Mesendoderm (in vitro differentiated cells): ENCODE measurements at regions not wholly inside any gene's neighbourhood (a gene's known extent, or its start where the extent isn't known, plus 50 kb on each side); places are given as distances from the start of the nearest gene placed in this dataset.
"Not testable (repeated sequence)": the region's sequence is repeated elsewhere in the genome, so short reads cannot be mapped to it uniquely, and the experiment has no call there.

Experiments used
- DNase-seq: peaks from one replicate; pipeline ENCODE4 v3.0.0; 2013
- H2AK5ac ChIP-seq: 2 replicates; pipeline ENCODE4 v1.6.1; 2013; ENCODE audit warnings: low read length, inconsistent platforms
- H2BK120ac ChIP-seq: 2 replicates; pipeline ENCODE4 v1.6.1; 2013; ENCODE audit warnings: low read depth, mild to moderate bottlenecking, low read length, moderate library complexity, mixed read lengths
- H2BK15ac ChIP-seq: replicated peaks from 2 replicates; pipeline ENCODE4 v1.6.1; 2013; ENCODE audit warnings: low read depth, mild to moderate bottlenecking, moderate library complexity
- H2BK5ac ChIP-seq: 2 replicates; pipeline ENCODE4 v1.6.1; 2013; ENCODE audit warnings: low read length, inconsistent platforms
- H3K18ac ChIP-seq: 2 replicates; pipeline ENCODE4 v1.6.1; 2013; ENCODE audit warnings: mild to moderate bottlenecking, low read length, mixed read lengths
- H3K23ac ChIP-seq: one replicate; pipeline ENCODE4 v1.6.1; 2013; ENCODE audit warnings: low read length
- H3K27ac ChIP-seq: 2 replicates; pipeline ENCODE4 v1.5.1; 2013; ENCODE audit warnings: low read depth, mild to moderate bottlenecking, inconsistent platforms, low read length, moderate library complexity
- H3K27me3 ChIP-seq: 2 replicates; pipeline ENCODE4 v1.6.1; 2013; ENCODE audit warnings: low read length, control low read depth, mild to moderate bottlenecking, inconsistent platforms; ENCODE audit not compliant: insufficient read depth, poor library complexity
- H3K36me3 ChIP-seq: 2 replicates; pipeline ENCODE4 v1.6.1; 2013; ENCODE audit warnings: low read length, inconsistent platforms; ENCODE audit not compliant: control insufficient read depth, insufficient read depth
- H3K4ac ChIP-seq: one replicate; pipeline ENCODE4 v1.6.1; 2013; ENCODE audit warnings: low read depth, mild to moderate bottlenecking, low read length, moderate library complexity
- H3K4me1 ChIP-seq: 2 replicates; pipeline ENCODE4 v1.6.1; 2013; ENCODE audit warnings: low read depth, low read length, inconsistent platforms; ENCODE audit not compliant: control insufficient read depth
- H3K4me2 ChIP-seq: 2 replicates; pipeline ENCODE4 v1.6.1; 2013; ENCODE audit warnings: low read length
- H3K4me3 ChIP-seq: 2 replicates; pipeline ENCODE4 v1.5.1; 2013; ENCODE audit warnings: mild to moderate bottlenecking, low read length
- H3K56ac ChIP-seq: one replicate; pipeline ENCODE4 v1.6.1; 2013; ENCODE audit warnings: low read length
- H3K79me1 ChIP-seq: 2 replicates; pipeline ENCODE4 v1.6.1; 2013; ENCODE audit warnings: low read length, inconsistent platforms
- H3K79me2 ChIP-seq: 2 replicates; pipeline ENCODE4 v1.6.1; 2013; ENCODE audit warnings: mild to moderate bottlenecking, low read length; ENCODE audit not compliant: control insufficient read depth, insufficient read depth
- H3K9ac ChIP-seq: 2 replicates; pipeline ENCODE4 v1.6.1; 2013; ENCODE audit warnings: low read length, inconsistent platforms
- H4K5ac ChIP-seq: one replicate; pipeline ENCODE4 v1.6.1; 2013; ENCODE audit warnings: low read length
- H4K8ac ChIP-seq: one replicate; pipeline ENCODE4 v1.6.1; 2013; ENCODE audit warnings: low read depth, mild to moderate bottlenecking, control low read depth, low read length, moderate library complexity
- WGBS: extraction: QIAGEN DNeasy Blood & Tissue Kit; methylation state at CpG from one replicate; pipeline ENCODE4 v1.1.7; 2013; ENCODE audit warnings: low lambda C conversion rate, missing lambda C conversion rate; ENCODE audit not compliant: insufficient coverage; ENCODE audit errors: extremely low coverage; 5-methylcytosine and 5-hydroxymethylcytosine counted together

DNA sequence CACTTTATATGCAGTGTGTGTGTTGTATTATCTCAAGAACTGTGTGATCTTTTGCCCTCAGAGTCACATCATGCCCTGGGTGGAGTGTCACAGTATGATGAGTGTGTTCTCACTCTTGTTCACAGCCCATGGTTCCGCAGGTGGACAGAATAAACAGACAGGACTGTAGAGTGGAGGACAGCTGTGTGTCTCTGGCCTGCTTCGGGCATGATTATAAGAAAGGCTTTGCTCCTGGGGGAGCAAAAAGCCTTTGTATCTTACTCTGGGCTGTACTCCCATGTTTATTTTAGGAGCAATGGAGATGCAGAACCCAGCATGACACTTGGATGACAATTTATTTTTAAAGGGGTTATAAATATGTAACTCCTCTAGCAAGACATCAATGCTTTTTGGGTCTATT, 371.7 kb upstream of the MEX3C start:
- H4K5ac ChIP-seq = no peak overlapping the region
- no peak overlapping the region for H4K8ac ChIP-seq
- H3K27ac ChIP-seq = peak overlapping the region; percentile 56
- no peak overlapping the region for H3K9ac ChIP-seq
- peak overlapping the region; percentile 96 for H2BK120ac ChIP-seq
- H3K4me1 ChIP-seq = peaks cover 16% of the 10 kb centered on the region
- H3K4me3 ChIP-seq = no peak overlapping the region
- H2BK5ac ChIP-seq = peak overlapping the region; percentile 36
- WGBS = no CpG with 5 or more reads among the region's 2 CpGs
- H2BK15ac ChIP-seq = peak overlapping the region; percentile 96
- peak overlapping the region; percentile 79 for H3K4ac ChIP-seq
- no peaks in the 10 kb centered on the region for H3K27me3 ChIP-seq
- no peak overlapping the region for H3K4me2 ChIP-seq
- H3K79me2 ChIP-seq = no peaks in the 10 kb centered on the region
- H3K23ac ChIP-seq = no peak overlapping the region
- peak overlapping the region; percentile 82 for H3K18ac ChIP-seq
- no peak for DNase-seq
- H2AK5ac ChIP-seq = peak overlapping the region; percentile 80
- peak overlapping the region; percentile 75 for H3K56ac ChIP-seq
- no peaks in the 10 kb centered on the region for H3K79me1 ChIP-seq
- no peaks in the 10 kb centered on the region for H3K36me3 ChIP-seq

DNA sequence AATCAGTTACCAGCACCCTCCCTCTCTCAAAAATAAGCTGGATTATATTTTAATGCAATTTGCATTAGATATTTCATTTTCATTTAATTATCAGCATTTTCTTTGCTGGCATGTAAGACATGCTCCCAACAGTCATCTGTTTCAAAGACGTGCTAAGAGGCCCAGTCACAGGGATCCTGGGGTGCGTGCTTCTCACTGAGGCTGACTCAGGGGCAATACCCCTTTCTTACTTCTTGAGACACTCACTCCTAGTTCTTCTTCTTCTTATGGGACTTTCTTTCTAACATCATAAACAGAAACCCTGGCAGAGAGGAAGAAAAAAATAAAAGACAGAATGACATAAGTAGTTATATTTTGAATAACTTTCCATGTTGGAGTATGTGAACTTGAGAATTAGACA, 372.1 kb upstream of the MEX3C start:
- DNase-seq = peak; percentile 49
- Histone ChIP-seq H4K8ac (no peak overlapping the region), H3K4me1 (peaks cover 13% of the 10 kb centered on the region), H3K79me1 (no peaks in the 10 kb centered on the region), H4K5ac (no peak overlapping the region), H3K23ac (no peak overlapping the region), H3K27ac (no peak overlapping the region), H2BK15ac (no peak overlapping the region), H3K4me3 (no peak overlapping the region), H3K36me3 (no peaks in the 10 kb centered on the region), H3K4me2 (no peak overlapping the region), H2BK120ac (peak overlapping the region; percentile 93), H3K56ac (no peak overlapping the region), H2AK5ac (no peak overlapping the region), H2BK5ac (peak overlapping the region; percentile 40), H3K9ac (no peak overlapping the region), H3K79me2 (no peaks in the 10 kb centered on the region), H3K18ac (peak overlapping the region; percentile 97), H3K27me3 (no peaks in the 10 kb centered on the region), H3K4ac (peak overlapping the region; percentile 81)
- no CpG with 5 or more reads among the region's 2 CpGs for WGBS

DNA sequence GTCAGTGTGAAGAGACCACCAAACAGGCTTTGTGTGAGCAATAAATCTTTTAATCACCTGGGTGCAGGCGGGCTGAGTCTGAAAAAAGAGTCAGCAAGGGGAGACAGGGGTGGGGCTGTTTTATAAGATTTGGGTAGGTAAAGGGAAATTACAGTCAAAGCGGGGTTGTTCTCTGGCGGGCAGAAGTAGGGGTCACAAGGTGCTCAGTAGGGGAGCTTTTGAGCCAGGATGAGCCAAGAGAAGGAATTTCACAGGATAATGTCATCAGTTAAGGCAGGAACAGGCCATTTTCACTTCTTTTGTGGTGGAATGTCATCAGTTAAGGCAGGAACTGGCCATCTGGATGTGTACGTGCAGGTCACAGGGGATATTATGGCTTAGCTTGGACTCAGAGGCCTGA, 372.6 kb upstream of the MEX3C start:
- not testable (repeated sequence) for H3K56ac ChIP-seq, H3K18ac ChIP-seq, H3K79me1 ChIP-seq, H3K4me3 ChIP-seq, H3K27me3 ChIP-seq, H2BK15ac ChIP-seq, H3K79me2 ChIP-seq, H4K8ac ChIP-seq, H4K5ac ChIP-seq, H3K23ac ChIP-seq, H3K4me2 ChIP-seq, H2BK5ac ChIP-seq, H2AK5ac ChIP-seq, H3K36me3 ChIP-seq, H3K4me1 ChIP-seq, H3K27ac ChIP-seq, H3K9ac ChIP-seq, H2BK120ac ChIP-seq
- peak overlapping the region; percentile 70 for H3K4ac ChIP-seq
- WGBS = no CpG with 5 or more reads among the region's 4 CpGs
- DNase-seq = peak; percentile 74

DNA sequence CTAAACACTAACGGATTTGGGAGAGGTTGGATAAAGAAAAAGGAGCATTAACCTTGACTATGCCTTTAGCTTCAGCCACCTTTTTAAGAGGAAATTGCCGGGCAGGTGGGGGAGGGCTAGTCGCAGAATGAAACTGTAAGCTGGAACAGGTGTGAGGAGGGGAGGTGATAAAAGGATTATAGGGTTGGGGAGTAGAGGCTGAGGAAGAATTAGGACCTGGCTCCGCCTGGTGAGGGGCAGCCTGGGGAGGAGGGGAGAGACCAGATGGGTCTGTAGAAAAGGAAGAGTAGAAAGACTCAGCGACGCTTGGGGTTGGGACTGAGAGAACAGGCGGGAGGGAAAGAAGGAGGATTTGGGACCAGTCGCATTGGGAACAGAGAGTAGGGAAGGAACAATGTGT, 376.4 kb upstream of the MEX3C start:
- Histone ChIP-seq H2BK120ac (peak overlapping the region; percentile 45), H3K56ac (peak overlapping the region; percentile 34), H3K18ac (peak overlapping the region; percentile 51)
- H3K23ac ChIP-seq, H3K27me3 ChIP-seq, H4K5ac ChIP-seq, H3K4me1 ChIP-seq, H2AK5ac ChIP-seq, H3K79me2 ChIP-seq, H2BK15ac ChIP-seq, H3K4me2 ChIP-seq, H3K79me1 ChIP-seq, H3K9ac ChIP-seq, H3K36me3 ChIP-seq, H3K4me3 ChIP-seq, H4K8ac ChIP-seq, H3K4ac ChIP-seq, DNase-seq, H2BK5ac ChIP-seq, H3K27ac ChIP-seq: not testable (repeated sequence)
- WGBS = no CpG with 5 or more reads among the region's 8 CpGs

DNA sequence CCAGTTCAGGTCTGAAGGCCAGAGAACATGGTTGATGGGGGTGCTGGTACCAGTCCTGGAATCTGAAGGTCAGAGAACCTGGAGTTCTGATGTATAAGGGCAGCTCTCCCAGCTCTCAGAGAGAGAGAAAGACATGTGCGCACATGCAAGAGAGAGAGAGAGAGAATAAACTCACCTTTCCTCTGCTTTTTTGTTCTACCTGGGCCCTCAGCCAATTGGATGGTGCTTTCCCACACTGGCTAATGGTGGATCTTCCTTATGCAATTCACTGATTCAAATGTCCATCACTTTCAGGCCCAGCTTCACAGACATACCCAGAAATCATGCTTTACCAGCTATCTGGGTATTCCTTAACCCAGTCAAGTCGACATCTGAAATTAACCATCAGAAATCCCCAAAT, 377.7 kb upstream of the MEX3C start:
- no peaks in the 10 kb centered on the region for H3K36me3 ChIP-seq
- H3K4me3 ChIP-seq = no peak overlapping the region
- H3K23ac ChIP-seq = no peak overlapping the region
- peak overlapping the region; percentile 70 for H3K18ac ChIP-seq
- H3K56ac ChIP-seq = no peak overlapping the region
- no peak overlapping the region for H3K27ac ChIP-seq
- no peak overlapping the region for H2BK15ac ChIP-seq
- no peak overlapping the region for H4K5ac ChIP-seq
- H3K79me1 ChIP-seq = no peaks in the 10 kb centered on the region
- no peaks in the 10 kb centered on the region for H3K79me2 ChIP-seq
- H2BK120ac ChIP-seq = no peak overlapping the region
- H4K8ac ChIP-seq = no peak overlapping the region
- H3K27me3 ChIP-seq = no peaks in the 10 kb centered on the region
- H3K4ac ChIP-seq = no peak overlapping the region
- no peaks in the 10 kb centered on the region for H3K4me1 ChIP-seq
- no peak for DNase-seq
- H3K4me2 ChIP-seq = no peak overlapping the region
- H2BK5ac ChIP-seq = no peak overlapping the region
- H2AK5ac ChIP-seq = peak overlapping the region; percentile 65
- no CpG with 5 or more reads among the region's 2 CpGs for WGBS
- H3K9ac ChIP-seq = no peak overlapping the region

DNA sequence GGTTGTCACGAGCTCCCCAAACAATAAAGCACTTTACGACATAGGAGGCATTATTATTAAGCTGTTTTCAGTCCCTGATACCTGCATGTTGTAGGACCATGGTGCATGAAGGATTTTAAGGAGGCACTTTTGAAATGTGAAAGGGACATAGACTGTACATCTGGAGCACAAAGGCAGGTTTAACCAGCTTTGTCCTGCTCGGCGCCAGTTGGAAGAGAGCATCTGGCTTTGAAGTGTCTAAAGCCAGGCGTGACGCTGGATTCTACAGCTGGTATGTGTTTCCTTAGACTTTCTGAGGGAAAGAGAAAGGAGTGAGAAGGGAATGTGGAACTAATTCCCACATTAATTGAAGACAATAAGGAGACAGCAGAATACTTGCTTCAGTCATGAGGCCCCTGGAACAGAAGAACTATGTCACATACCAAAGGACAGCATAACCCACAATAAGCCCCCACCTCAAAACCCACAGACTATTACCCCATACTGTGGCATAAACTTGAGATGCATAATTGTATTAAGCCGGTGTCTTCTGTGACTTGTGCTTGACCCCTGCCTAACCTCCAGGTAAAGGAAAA, 381.0 kb upstream of the MEX3C start:
- Histone ChIP-seq H3K56ac (no peak overlapping the region), H4K5ac (no peak overlapping the region), H3K4me1 (no peaks in the 10 kb centered on the region), H3K79me2 (no peaks in the 10 kb centered on the region), H3K79me1 (no peaks in the 10 kb centered on the region), H3K9ac (no peak overlapping the region), H3K4me3 (no peak overlapping the region), H2BK15ac (no peak overlapping the region), H3K27me3 (no peaks in the 10 kb centered on the region), H3K4me2 (no peak overlapping the region), H3K27ac (no peak overlapping the region), H2AK5ac (no peak overlapping the region), H3K36me3 (no peaks in the 10 kb centered on the region), H4K8ac (no peak overlapping the region), H3K18ac (no peak overlapping the region), H3K23ac (no peak overlapping the region), H2BK5ac (no peak overlapping the region), H3K4ac (no peak overlapping the region), H2BK120ac (no peak overlapping the region)
- no CpG with 5 or more reads among the region's 7 CpGs for WGBS
- DNase-seq = no peak
